GM21619 (cell line): ENCODE measurements at regions not wholly inside any gene's neighbourhood (a gene's known extent, or its start where the extent isn't known, plus 50 kb on each side); places are given as distances from the start of the nearest gene placed in this dataset.

ENCODE experiments used
- ATAC-seq: cut with Tn5 transposase; IDR thresholded peaks from one replicate; pipeline ENCODE4 v1.9.1; 2021; ENCODE audit not compliant: unreplicated experiment

GRCh38 chr13:22161871-22162270 lies 491.0 kb downstream of the FGF9 start:
- peak; percentile 71 for ATAC-seq

GRCh38 chr13:22162889-22163288 lies 492.0 kb downstream of the FGF9 start:
- peak; percentile 63 for ATAC-seq

- ATAC-seq, result no peak
These were observed 497.7 kb downstream of the FGF9 start for GRCh38 chr13:22168437-22169190.

GRCh38 chr13:22169473-22169872 lies 498.6 kb downstream of the FGF9 start:
- ATAC-seq, result no peak

GRCh38 chr13:22173610-22174009 lies 502.7 kb downstream of the FGF9 start:
- no peak for ATAC-seq

GRCh38 chr13:22175241-22175640 lies 504.4 kb downstream of the FGF9 start:
- no peak for ATAC-seq

GRCh38 chr13:22175815-22176214 lies 504.9 kb downstream of the FGF9 start:
- no peak for ATAC-seq

GRCh38 chr13:22176968-22177520 lies 506.2 kb downstream of the FGF9 start:
- ATAC-seq, result no peak

- ATAC-seq, result no peak
These were observed 508.0 kb downstream of the FGF9 start for GRCh38 chr13:22178878-22179277.

- ATAC-seq, result no peak
These were observed 516.5 kb downstream of the FGF9 start for GRCh38 chr13:22187329-22187728.

GRCh38 chr13:22189176-22190048 lies 518.5 kb downstream of the FGF9 start:
- ATAC-seq, result no peak

GRCh38 chr13:22193070-22193469 lies 522.2 kb downstream of the FGF9 start:
- ATAC-seq, result no peak

GRCh38 chr13:22194106-22194805 lies 523.4 kb downstream of the FGF9 start:
- ATAC-seq, result no peak

- no peak for ATAC-seq
These were observed 524.9 kb downstream of the FGF9 start for GRCh38 chr13:22195726-22196125.

GRCh38 chr13:22196777-22197176 lies 525.9 kb downstream of the FGF9 start:
- no peak for ATAC-seq

GRCh38 chr13:22198001-22198400 lies 527.1 kb downstream of the FGF9 start:
- ATAC-seq, result no peak

- no peak for ATAC-seq
These were observed 527.9 kb downstream of the FGF9 start for GRCh38 chr13:22198641-22199217.

- ATAC-seq, result no peak
These were observed 529.6 kb downstream of the FGF9 start for GRCh38 chr13:22200440-22200839.

- no peak for ATAC-seq
These were observed 530.6 kb downstream of the FGF9 start for GRCh38 chr13:22201375-22201925.

GRCh38 chr13:22210134-22210930 lies 539.5 kb downstream of the FGF9 start:
- ATAC-seq, result no peak
